Spleen (tissue), 7 donors: ENCODE measurements at regions not wholly inside any gene's neighbourhood (a gene's known extent, or its start where the extent isn't known, plus 50 kb on each side); places are given as distances from the start of the nearest gene placed in this dataset.

Source experiments
- POLR2A ChIP-seq, 3 donors: fragments of 450-650 bp; IDR thresholded peaks; one replicate each; pipeline ENCODE4 v1.5.1; 2017; ENCODE audit warnings: antibody characterized with exemption in 3 of 3, mild to moderate bottlenecking in 1 of 3
- POLR2AphosphoS5 ChIP-seq, 3 donors: sonication (generic); formaldehyde crosslinking; IDR thresholded peaks; one replicate each; pipeline ENCODE4 v1.5.1; 2017; ENCODE audit warnings: antibody characterized with exemption in 3 of 3
- TF ChIP-seq, protein P1 (sequence below), 11 experiments: fragments of 200-600 bp in 7 of 11; fragments of 450-650 bp in 4 of 11; sonication (generic) in 4 of 11; IDR thresholded peaks in 8 of 11; conservative IDR thresholded peaks in 3 of 11; 1 replicate in 7 of 11; 2 replicates in 4 of 11; pipeline versions ENCODE4 v1.4.0 to v1.8.0; 2016 to 2021; ENCODE audit warnings: antibody characterized with exemption in 11 of 11, inconsistent platforms in 4 of 11, mild to moderate bottlenecking in 1 of 11
- donor health status: DM: no; HTN: no; CAD: no; lungs with moderate emphysema.
- donor health status: DM: no; HTN: no; CAD: no.
- donor health status: DM: no; HTN: no; CAD: no.

- TF ChIP-seq, protein P1, sequence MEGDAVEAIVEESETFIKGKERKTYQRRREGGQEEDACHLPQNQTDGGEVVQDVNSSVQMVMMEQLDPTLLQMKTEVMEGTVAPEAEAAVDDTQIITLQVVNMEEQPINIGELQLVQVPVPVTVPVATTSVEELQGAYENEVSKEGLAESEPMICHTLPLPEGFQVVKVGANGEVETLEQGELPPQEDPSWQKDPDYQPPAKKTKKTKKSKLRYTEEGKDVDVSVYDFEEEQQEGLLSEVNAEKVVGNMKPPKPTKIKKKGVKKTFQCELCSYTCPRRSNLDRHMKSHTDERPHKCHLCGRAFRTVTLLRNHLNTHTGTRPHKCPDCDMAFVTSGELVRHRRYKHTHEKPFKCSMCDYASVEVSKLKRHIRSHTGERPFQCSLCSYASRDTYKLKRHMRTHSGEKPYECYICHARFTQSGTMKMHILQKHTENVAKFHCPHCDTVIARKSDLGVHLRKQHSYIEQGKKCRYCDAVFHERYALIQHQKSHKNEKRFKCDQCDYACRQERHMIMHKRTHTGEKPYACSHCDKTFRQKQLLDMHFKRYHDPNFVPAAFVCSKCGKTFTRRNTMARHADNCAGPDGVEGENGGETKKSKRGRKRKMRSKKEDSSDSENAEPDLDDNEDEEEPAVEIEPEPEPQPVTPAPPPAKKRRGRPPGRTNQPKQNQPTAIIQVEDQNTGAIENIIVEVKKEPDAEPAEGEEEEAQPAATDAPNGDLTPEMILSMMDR (IDR thresholded peaks at IDR 0.05 in 8 of 11, conservative IDR thresholded peaks at IDR 0.05 in 3 of 11): no peak
- TF ChIP-seq POLR2A (IDR thresholded peaks at IDR 0.05): no peak
- no peak for TF ChIP-seq POLR2AphosphoS5 (IDR thresholded peaks at IDR 0.05)
Observed at GRCh38 chr2:236747426-236747825, 177.8 kb downstream of the ACKR3 start.
